Esophagus squamous epithelium (tissue), 5 donors: ENCODE measurements at regions not wholly inside any gene's neighbourhood (a gene's known extent, or its start where the extent isn't known, plus 50 kb on each side); places are given as distances from the start of the nearest gene placed in this dataset.
"Not testable (repeated sequence)": the region's sequence is repeated elsewhere in the genome, so short reads cannot be mapped to it uniquely, and the experiment has no call there.

Experiments
- DNase-seq: peaks from one replicate; lab custom pipeline; 2025; lab: John Stamatoyannopoulos, UW
- H3K27ac ChIP-seq, 4 donors: fragments of 200-600 bp; sonication (generic); one replicate each; pipeline ENCODE4 v1.5.1; 2016 to 2019; ENCODE audit warnings: mild to moderate bottlenecking in 1 of 4
- H3K27me3 ChIP-seq, 4 donors: fragments of 200-600 bp; sonication (generic); 1 replicate in 3 of 4; 2 replicates in 1 of 4; pipeline versions ENCODE4 v1.5.1 to v1.6.0; 2017 to 2021; ENCODE audit warnings: antibody characterized with exemption in 1 of 4
- H3K36me3 ChIP-seq, 3 donors: fragments of 200-600 bp; sonication (generic); one replicate each; pipeline ENCODE4 v1.5.1; 2016 to 2019
- H3K4me1 ChIP-seq, 3 donors: fragments of 200-600 bp; sonication (generic); one replicate each; pipeline ENCODE4 v1.5.1; 2017 to 2019
- H3K4me3 ChIP-seq, 4 donors: fragments of 200-600 bp; sonication (generic); 1 replicate in 3 of 4; 2 replicates in 1 of 4; pipeline ENCODE4 v1.5.1; 2016 to 2019; ENCODE audit warnings: mild to moderate bottlenecking in 2 of 4, moderate library complexity in 1 of 4
- H3K9me3 ChIP-seq, 3 donors: fragments of 200-600 bp; sonication (generic); one replicate each; pipeline ENCODE4 v1.5.1; 2016 to 2019
- POLR2A ChIP-seq, 4 donors: fragments of 450-650 bp; IDR thresholded peaks; one replicate each; pipeline ENCODE4 v1.6.1; 2017; ENCODE audit warnings: antibody characterized with exemption in 4 of 4, mild to moderate bottlenecking in 4 of 4, moderate library complexity in 3 of 4
- WGBS, 2 donors: methylation state at CpG; one replicate each; pipeline ENCODE4 v1.1.5; 2018; 5-methylcytosine and 5-hydroxymethylcytosine counted together
- intact Hi-C: fragments of 100-400 bp; cut with DNase I; formaldehyde crosslinking; loops from one replicate; pipeline ENCODE4 v1.15.0; 2022
- TF ChIP-seq, protein P1 (sequence below), 6 experiments: fragments of 450-650 bp in 4 of 6; fragments of 200-600 bp in 2 of 6; sonication (generic) in 2 of 6; IDR thresholded peaks; one replicate each; pipeline ENCODE4 v1.5.1; 2016 to 2019; ENCODE audit warnings: antibody characterized with exemption in 6 of 6, mild to moderate bottlenecking in 4 of 6, moderate library complexity in 4 of 6
- donor health status: DM: yes; HTN: yes; CAD: no.

DNA sequence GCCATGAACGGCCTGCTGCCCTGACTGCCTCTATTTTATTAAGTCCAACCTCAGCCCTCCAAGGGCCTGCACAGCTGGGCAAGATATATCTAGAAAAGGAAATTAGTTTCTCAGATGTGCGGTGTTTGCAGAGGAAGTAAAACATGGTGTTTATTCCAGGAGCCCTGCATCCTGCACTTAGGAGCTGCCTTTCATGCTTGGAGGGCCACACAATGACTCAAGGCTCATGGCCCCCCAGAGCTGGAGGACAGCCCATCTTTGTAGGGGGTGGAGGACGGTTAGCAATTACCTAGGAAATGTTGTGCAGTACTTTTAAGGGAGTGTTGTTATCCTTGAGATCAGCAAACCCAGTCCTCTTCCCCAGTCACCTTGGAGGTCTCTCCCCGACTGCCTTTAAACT is 80.5 kb downstream of the COPRS start:
- 54 to 65% methylated on average over 3 to 4 of the region's 4 CpGs for WGBS, 2 donors
- Histone ChIP-seq H3K4me3 (no peak overlapping the region), H3K27me3 (no peaks in the 10 kb centered on the region), H3K27ac (no peak overlapping the region), H3K9me3 (no peaks in the 10 kb centered on the region), H3K36me3 (no peaks in the 10 kb centered on the region), H3K4me1 (no peaks in the 10 kb centered on the region)
- intact Hi-C loops = no loop called here
- TF ChIP-seq, protein P1, sequence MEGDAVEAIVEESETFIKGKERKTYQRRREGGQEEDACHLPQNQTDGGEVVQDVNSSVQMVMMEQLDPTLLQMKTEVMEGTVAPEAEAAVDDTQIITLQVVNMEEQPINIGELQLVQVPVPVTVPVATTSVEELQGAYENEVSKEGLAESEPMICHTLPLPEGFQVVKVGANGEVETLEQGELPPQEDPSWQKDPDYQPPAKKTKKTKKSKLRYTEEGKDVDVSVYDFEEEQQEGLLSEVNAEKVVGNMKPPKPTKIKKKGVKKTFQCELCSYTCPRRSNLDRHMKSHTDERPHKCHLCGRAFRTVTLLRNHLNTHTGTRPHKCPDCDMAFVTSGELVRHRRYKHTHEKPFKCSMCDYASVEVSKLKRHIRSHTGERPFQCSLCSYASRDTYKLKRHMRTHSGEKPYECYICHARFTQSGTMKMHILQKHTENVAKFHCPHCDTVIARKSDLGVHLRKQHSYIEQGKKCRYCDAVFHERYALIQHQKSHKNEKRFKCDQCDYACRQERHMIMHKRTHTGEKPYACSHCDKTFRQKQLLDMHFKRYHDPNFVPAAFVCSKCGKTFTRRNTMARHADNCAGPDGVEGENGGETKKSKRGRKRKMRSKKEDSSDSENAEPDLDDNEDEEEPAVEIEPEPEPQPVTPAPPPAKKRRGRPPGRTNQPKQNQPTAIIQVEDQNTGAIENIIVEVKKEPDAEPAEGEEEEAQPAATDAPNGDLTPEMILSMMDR (IDR thresholded peaks at IDR 0.05) = no peak
- TF ChIP-seq POLR2A (IDR thresholded peaks at IDR 0.05) = no peak
- DNase-seq = no peak

DNA sequence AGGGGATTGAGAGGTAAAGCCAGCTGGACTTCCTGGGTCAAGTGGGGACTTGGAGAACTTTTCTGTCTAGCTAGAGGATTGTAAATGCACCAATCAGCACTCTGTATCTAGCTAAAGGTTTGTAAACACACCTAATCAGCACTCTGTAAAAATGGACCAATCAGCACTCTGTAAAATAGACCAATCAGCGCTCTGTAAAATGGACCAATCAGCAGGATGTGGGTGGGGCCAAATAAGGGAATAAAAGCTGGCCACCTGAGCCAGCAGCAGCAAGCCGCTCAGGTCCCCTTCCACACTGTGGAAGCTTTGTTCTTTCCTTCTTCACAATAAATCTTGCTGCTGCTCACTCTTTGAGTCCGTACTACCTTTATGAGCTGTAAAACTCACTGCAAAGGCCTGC is 87.7 kb downstream of the COPRS start:
- peaks cover 0 to 18% (median 7%) of the 10 kb centered on the region in 3 donors for H3K4me1 ChIP-seq
- H3K27me3 ChIP-seq, H3K9me3 ChIP-seq, H3K36me3 ChIP-seq, H3K4me3 ChIP-seq, intact Hi-C loops, DNase-seq: not testable (repeated sequence)
- peak overlapping the region in 2 of 4 donors; percentile 39 to 65 for H3K27ac ChIP-seq
- WGBS, 2 donors = 84 to 100% methylated on average over 3 of the region's 3 CpGs

DNA sequence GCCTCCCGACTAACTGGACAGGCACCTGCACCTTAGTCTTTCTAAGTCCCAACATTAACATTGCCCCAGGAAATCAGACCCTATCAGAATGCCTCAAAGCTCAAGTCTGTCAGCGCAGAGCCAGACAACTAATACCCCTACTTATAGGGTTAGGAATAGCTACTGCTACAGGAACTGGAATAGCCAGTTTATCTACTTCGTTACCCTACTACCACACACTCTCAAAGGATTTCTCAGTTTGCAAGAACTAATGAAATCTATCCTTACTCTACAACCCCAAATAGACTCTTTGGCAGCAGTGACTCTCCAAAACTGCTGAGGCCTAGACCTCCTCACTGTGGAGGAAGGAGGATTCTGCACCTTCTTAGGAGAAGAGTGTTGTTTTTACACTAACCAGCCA is 88.5 kb downstream of the COPRS start:
- Histone ChIP-seq H3K4me1 (peaks cover 0 to 18% (median 7%) of the 10 kb centered on the region in 3 donors), H3K27ac (peak overlapping the region; percentile 9 to 65 (median 41))
- intact Hi-C loops, H3K27me3 ChIP-seq, H3K4me3 ChIP-seq, H3K36me3 ChIP-seq, H3K9me3 ChIP-seq, DNase-seq: not testable (repeated sequence)
- 38 to 51% methylated on average over 2 to 3 of the region's 3 CpGs for WGBS, 2 donors

DNA sequence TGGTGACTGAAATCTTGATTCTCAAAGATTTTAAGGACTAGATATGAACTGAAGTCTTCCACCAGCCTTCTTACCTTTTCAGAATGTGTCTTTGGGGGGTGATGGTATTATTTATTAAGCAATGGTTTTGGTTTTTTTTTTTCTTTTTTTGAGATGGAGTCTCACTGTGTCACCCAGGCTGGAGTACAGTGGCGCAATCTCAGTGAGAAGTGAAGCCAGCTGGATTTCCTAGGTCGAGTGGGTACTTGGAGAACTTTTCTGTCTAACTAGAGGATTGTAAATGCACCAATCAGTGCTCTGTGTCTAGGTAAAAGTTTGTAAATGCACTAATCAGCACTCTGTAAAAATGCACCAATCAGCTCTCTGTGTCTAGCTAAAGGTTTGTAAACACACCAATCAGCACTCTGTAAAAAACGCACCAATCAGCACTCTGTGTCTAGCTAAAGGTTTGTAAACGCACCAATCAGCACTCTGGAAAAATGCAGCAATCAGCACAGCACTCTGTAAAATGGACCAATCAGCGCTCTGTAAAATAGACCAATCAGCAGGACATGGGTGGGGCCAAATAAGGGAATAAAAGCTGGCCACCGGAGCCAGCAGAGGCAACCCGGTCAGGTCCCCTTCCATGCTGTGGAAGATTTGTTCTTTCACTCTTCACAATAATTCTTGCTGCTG is 97.1 kb downstream of the COPRS start:
- H3K27me3 ChIP-seq, H3K27ac ChIP-seq, H3K9me3 ChIP-seq, H3K4me1 ChIP-seq, H3K36me3 ChIP-seq, H3K4me3 ChIP-seq, intact Hi-C loops, DNase-seq: not testable (repeated sequence)
- WGBS, 2 donors = 82 to 88% methylated on average over 7 of the region's 7 CpGs

DNA sequence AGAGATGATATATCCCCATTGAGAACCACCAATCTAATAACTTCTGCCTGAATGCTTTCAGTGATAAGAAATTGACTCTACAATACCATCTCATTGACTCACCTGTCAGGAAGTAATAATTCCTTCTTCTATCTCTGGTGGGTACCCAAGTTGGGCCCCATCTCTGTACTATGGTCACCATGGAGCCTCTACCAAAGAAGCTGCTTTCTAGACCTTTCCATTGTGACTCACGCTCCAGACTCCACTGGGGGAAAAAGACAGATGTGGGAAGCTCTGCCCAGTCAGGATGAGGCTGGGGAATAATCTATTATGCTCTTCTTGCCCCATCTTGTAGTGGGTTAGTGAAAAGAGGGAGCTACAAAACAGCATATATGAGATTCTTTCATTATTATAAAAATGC is 100.4 kb downstream of the COPRS start:
- no peak for DNase-seq
- 60 to 88% methylated on average over 1 of the region's 1 CpG for whole genome bisulfite sequencing, 2 donors
- intact Hi-C loops = no loop called here
- Histone ChIP-seq H3K4me1 (peaks cover 0 to 4% (median 0%) of the 10 kb centered on the region in 3 donors), H3K36me3 (no peaks in the 10 kb centered on the region), H3K9me3 (peaks cover 0 to 4% (median 0%) of the 10 kb centered on the region in 3 donors), H3K4me3 (no peak overlapping the region), H3K27me3 (no peaks in the 10 kb centered on the region), H3K27ac (no peak overlapping the region)
- TF ChIP-seq, protein P1 (IDR thresholded peaks at IDR 0.05) = no peak
- no peak for TF ChIP-seq POLR2A (IDR thresholded peaks at IDR 0.05)

DNA sequence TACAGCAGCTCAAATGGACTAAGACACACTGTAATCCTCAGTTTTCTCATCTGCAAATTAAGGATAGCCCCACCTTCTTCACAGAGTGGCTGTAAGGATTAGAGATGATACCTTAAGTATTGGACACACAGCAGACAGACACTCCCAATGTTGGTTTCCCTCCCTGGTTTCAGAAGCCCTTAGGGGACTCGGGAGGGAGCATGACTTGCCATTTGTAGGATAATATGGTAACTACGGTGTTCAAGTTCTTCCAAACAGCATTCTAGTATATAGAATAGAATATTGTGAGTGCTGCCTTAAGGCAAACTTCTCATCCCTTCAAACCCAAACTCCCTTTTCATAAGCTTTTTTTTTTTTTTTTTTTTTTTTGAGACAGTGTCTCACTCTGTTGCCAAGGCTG is 101.9 kb downstream of the COPRS start:
- no peak overlapping the region for H3K27ac ChIP-seq
- H3K27me3 ChIP-seq = no peaks in the 10 kb centered on the region
- no peak overlapping the region for H3K4me3 ChIP-seq
- peaks cover 0 to under 1% (median 0%) of the 10 kb centered on the region in 3 donors for H3K9me3 ChIP-seq
- TF ChIP-seq POLR2A (IDR thresholded peaks at IDR 0.05) = no peak
- TF ChIP-seq, protein P1 (IDR thresholded peaks at IDR 0.05) = no peak
- 52 to 79% methylated on average over 2 of the region's 2 CpGs for WGBS, 2 donors
- no peak for DNase-seq
- H3K4me1 ChIP-seq = peaks cover 0 to 8% (median 0%) of the 10 kb centered on the region in 3 donors
- intact Hi-C loops = no loop called here
- H3K36me3 ChIP-seq = no peaks in the 10 kb centered on the region
